ENCODE measurements at regions not wholly inside any gene's neighbourhood (a gene's known extent, or its start where the extent isn't known, plus 50 kb on each side); places are given as distances from the start of the nearest gene placed in this dataset.

GRCh38 chr11:107172996-107173395 is 154.7 kb upstream of the GUCY1A2 start:
- no peaks in the 10 kb centered on the region for H3K36me3 Mint-ChIP-seq
- intact Hi-C loops (cut with micrococcal nuclease) = no loop called here
- no peaks in the 10 kb centered on the region for H3K27me3 Mint-ChIP-seq
- H3K27ac Mint-ChIP-seq = no peak overlapping the region
- no peaks in the 10 kb centered on the region for H3K4me1 Mint-ChIP-seq (ENCODE audit: low read depth)
- H3K4me3 Mint-ChIP-seq = no peak overlapping the region
- DNase-seq = no peak
- ChIA-PET POLR2A (no interaction called here), CTCF (no interaction called here)
- peaks cover 20% of the 10 kb centered on the region for H3K9me3 Mint-ChIP-seq

DNA sequence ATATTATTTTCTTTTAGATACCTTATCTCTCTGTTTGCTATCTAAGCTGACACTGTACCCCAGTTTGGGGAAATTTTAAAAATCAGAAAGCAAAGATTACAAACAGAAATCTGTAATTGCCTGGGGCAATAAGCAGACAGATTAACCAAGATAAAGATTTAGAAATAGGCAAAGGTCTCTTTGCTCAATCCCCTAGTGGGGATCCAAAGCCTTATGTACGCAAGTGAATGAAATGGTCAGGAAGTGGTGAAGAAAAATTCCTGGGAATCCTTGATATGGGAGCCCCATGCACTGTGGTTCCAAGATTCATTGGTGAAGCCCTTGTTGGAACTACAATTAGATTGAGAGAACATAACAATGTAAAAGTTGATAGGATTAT is 139.5 kb upstream of the GUCY1A2 start:
- Mint-ChIP-seq H3K4me3 (no peak overlapping the region), H3K27me3 (no peaks in the 10 kb centered on the region), H3K27ac (no peak overlapping the region), H3K36me3 (no peaks in the 10 kb centered on the region), H3K9me3 (no peaks in the 10 kb centered on the region), H3K4me1 (ENCODE audit: low read depth) (no peaks in the 10 kb centered on the region)
- intact Hi-C loops (cut with micrococcal nuclease) = no loop called here
- CTCF ChIA-PET = no interaction called here
- POLR2A ChIA-PET = no interaction called here
- DNase-seq = no peak

DNA sequence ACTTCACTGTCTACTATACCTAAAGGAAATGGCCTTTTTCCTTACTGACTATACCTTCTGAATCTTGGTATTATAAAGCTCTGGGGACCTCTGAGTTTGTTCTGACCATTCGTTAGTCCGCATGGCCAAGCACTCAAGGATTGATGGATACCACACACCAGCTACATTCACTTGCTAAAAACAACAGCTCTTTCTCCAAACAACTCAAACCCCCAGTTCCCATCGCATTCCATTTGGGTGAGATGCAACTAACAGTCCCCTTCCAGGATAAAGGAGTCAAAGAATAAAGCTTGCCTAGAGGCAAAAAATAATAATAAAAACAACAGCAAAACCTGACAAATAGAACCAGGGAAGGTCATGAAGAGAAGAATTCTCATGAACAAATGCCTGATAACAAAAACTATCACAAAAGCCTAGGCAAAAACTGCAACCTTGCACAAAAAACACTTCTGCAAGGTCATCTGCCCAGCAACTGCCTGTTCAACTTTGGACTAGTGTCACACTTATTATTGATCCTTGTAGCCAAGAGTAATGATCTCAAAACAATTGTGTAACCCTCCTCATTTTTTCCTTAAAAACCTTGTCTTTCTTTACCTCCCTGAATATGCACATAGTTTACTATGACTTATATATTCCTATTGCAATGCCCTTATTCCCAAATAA is 139.0 kb upstream of the GUCY1A2 start:
- Mint-ChIP-seq H3K9me3 (no peaks in the 10 kb centered on the region), H3K4me1 (ENCODE audit: low read depth) (no peaks in the 10 kb centered on the region), H3K27me3 (no peaks in the 10 kb centered on the region), H3K4me3 (no peak overlapping the region), H3K36me3 (no peaks in the 10 kb centered on the region), H3K27ac (no peak overlapping the region)
- ChIA-PET CTCF (no interaction called here), POLR2A (no interaction called here)
- no peak for DNase-seq
- intact Hi-C loops (cut with micrococcal nuclease) = no loop called here

DNA sequence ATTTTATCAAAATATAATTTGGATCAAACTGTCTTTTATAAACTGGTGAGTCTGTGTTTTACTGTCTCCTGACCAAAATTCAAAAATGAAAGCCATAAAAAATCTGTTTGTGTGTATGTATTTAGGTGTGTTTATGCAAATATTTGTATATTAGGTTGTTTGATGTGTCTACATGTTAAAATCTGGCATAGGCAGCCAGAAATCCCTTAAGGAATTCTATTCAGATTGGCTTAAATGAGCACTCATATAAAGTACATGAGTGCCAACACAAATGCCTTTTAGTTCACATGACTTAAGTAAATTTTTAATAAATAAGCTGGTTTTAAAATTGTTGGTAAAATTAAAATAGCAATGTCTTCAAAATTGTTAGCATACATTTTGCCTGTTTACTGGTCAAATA is 133.3 kb upstream of the GUCY1A2 start:
- ChIA-PET CTCF (no interaction called here), POLR2A (no interaction called here)
- Mint-ChIP-seq H3K27me3 (no peaks in the 10 kb centered on the region), H3K9me3 (peaks cover 7% of the 10 kb centered on the region), H3K36me3 (no peaks in the 10 kb centered on the region), H3K27ac (no peak overlapping the region), H3K4me1 (ENCODE audit: low read depth) (no peaks in the 10 kb centered on the region), H3K4me3 (no peak overlapping the region)
- DNase-seq = no peak
- intact Hi-C loops (cut with micrococcal nuclease) = no loop called here

- POLR2A ChIA-PET = no interaction called here
- DNase-seq = no peak
- Mint-ChIP-seq H3K4me3 (no peak overlapping the region), H3K9me3 (peaks cover 7% of the 10 kb centered on the region), H3K27me3 (no peaks in the 10 kb centered on the region), H3K4me1 (ENCODE audit: low read depth) (no peaks in the 10 kb centered on the region), H3K27ac (no peak overlapping the region), H3K36me3 (no peaks in the 10 kb centered on the region)
- CTCF ChIA-PET = no interaction called here
- intact Hi-C loops (cut with micrococcal nuclease) = no loop called here
These were observed 132.9 kb upstream of the GUCY1A2 start for GRCh38 chr11:107151158-107151557.

DNA sequence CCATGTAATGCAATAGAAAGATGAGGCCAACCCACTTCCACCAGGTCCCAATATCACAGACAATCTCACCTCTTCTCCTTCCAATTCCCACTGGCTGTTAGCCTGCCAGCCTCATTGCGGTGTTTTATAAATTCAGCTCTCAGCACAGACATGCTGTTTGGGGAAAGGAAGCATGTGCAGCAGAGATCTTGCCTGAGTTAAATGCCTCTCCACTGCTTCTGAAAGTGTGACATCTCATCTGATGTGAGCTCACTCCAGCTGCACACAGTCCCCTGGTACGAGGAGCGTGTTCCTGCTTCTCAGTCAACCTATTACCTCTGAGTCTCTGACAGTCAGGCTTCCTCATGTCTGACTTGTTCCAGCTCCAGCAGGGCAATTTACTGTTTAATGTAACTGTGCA is 122.7 kb upstream of the GUCY1A2 start:
- ChIA-PET POLR2A (no interaction called here), CTCF (interaction anchor here (0.6 kb wide), 1 partner anchor 347 kb away, joined by 5 read pairs; no protein-coding TSS in a partner anchor)
- H3K4me3 Mint-ChIP-seq = no peak overlapping the region
- H3K4me1 Mint-ChIP-seq (ENCODE audit: low read depth) = no peaks in the 10 kb centered on the region
- H3K27ac Mint-ChIP-seq = no peak overlapping the region
- H3K9me3 Mint-ChIP-seq = peaks cover 11% of the 10 kb centered on the region
- intact Hi-C loops (cut with micrococcal nuclease) = no loop called here
- no peak for DNase-seq
- no peaks in the 10 kb centered on the region for H3K36me3 Mint-ChIP-seq
- H3K27me3 Mint-ChIP-seq = no peaks in the 10 kb centered on the region

- no peak overlapping the region for H3K27ac Mint-ChIP-seq
- ChIA-PET CTCF (no interaction called here), POLR2A (interaction anchor here (0.6 kb wide), 1 partner anchor 830 kb away, joined by 3 read pairs; no protein-coding TSS in a partner anchor)
- peaks cover 17% of the 10 kb centered on the region for H3K9me3 Mint-ChIP-seq
- intact Hi-C loops (cut with micrococcal nuclease) = no loop called here
- H3K4me1 Mint-ChIP-seq (ENCODE audit: low read depth) = no peaks in the 10 kb centered on the region
- no peak overlapping the region for H3K4me3 Mint-ChIP-seq
- no peaks in the 10 kb centered on the region for H3K27me3 Mint-ChIP-seq
- no peak for DNase-seq
- H3K36me3 Mint-ChIP-seq = no peaks in the 10 kb centered on the region
These were observed 121.1 kb upstream of the GUCY1A2 start for GRCh38 chr11:107139396-107139795.

DNA sequence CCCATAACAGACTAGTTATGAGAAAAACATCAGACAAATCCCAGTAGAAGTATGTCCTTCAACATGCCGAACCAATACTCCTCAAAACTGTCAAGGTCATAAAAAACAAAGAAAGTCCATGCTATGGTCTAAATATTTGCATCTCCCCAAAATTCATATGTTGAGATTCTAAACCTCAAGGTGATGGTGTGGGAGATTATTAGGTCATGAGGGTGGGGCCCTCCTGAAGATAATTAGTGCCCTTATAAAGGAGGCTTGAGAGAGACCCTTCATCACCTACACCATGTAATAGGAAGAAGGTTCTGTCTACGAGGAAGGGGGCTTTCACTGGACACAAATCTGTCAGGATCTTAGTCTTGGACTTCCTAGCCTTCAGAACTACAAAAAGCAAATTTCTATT is 118.6 kb upstream of the GUCY1A2 start:
- CTCF ChIA-PET = no interaction called here
- Mint-ChIP-seq H3K9me3 (peaks cover 17% of the 10 kb centered on the region), H3K36me3 (no peaks in the 10 kb centered on the region), H3K4me3 (no peak overlapping the region), H3K4me1 (ENCODE audit: low read depth) (no peaks in the 10 kb centered on the region), H3K27me3 (no peaks in the 10 kb centered on the region), H3K27ac (no peak overlapping the region)
- DNase-seq = no peak
- POLR2A ChIA-PET = no interaction called here
- intact Hi-C loops (cut with micrococcal nuclease) = no loop called here

DNA sequence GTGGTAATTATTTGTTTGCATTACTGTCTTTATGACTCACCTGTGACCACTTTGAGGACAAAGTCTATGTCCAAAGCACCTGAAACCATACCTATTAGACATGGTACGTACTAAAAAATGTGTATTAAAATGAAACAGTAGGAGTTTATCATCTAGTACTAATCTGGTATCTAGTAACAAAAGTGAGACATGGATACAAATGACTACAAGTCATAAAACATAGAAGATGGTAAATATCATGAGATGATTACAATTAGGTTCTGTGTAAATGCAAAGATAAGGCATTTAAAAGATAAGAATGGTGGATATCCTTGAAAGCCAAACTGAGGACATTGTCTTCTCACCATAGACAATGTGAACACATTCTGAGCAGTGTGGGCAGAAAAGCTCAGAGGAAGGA is 113.5 kb upstream of the GUCY1A2 start:
- ChIA-PET CTCF (no interaction called here), POLR2A (no interaction called here)
- no peaks in the 10 kb centered on the region for H3K36me3 Mint-ChIP-seq
- H3K27me3 Mint-ChIP-seq = no peaks in the 10 kb centered on the region
- DNase-seq = no peak
- H3K4me1 Mint-ChIP-seq (ENCODE audit: low read depth) = no peaks in the 10 kb centered on the region
- no peak overlapping the region for H3K4me3 Mint-ChIP-seq
- intact Hi-C loops (cut with micrococcal nuclease) = no loop called here
- H3K9me3 Mint-ChIP-seq = peaks cover 17% of the 10 kb centered on the region
- no peak overlapping the region for H3K27ac Mint-ChIP-seq

DNA sequence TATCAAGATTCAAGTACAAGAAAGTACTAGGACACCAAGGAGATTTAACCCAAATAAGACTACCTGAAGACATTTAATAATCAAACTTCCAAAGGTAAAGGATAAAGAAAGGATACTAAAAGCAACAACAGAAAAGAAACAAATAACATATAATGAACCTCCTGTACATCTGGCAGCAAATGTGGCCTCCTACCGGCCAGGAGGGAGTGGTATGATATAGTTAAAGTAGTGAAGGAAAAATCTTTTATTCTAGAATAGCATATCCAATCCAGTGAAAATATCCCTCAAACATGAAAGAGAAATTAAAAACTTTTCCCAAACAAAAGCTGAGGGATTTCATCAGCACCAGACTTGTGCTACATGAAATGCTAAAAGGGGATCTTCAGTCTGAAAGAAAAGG is 104.7 kb upstream of the GUCY1A2 start:
- POLR2A ChIA-PET = no interaction called here
- CTCF ChIA-PET = no interaction called here
- intact Hi-C loops (cut with micrococcal nuclease) = no loop called here
- no peaks in the 10 kb centered on the region for H3K36me3 Mint-ChIP-seq
- peaks cover 14% of the 10 kb centered on the region for H3K9me3 Mint-ChIP-seq
- no peak for DNase-seq
- H3K4me1 Mint-ChIP-seq (ENCODE audit: low read depth) = no peaks in the 10 kb centered on the region
- no peak overlapping the region for H3K27ac Mint-ChIP-seq
- H3K4me3 Mint-ChIP-seq = no peak overlapping the region
- H3K27me3 Mint-ChIP-seq = no peaks in the 10 kb centered on the region

- H3K4me1 Mint-ChIP-seq (ENCODE audit: low read depth) = no peaks in the 10 kb centered on the region
- no peaks in the 10 kb centered on the region for H3K27me3 Mint-ChIP-seq
These were observed 99.9 kb upstream of the GUCY1A2 start for GRCh38 chr11:107118025-107118720.

DNA sequence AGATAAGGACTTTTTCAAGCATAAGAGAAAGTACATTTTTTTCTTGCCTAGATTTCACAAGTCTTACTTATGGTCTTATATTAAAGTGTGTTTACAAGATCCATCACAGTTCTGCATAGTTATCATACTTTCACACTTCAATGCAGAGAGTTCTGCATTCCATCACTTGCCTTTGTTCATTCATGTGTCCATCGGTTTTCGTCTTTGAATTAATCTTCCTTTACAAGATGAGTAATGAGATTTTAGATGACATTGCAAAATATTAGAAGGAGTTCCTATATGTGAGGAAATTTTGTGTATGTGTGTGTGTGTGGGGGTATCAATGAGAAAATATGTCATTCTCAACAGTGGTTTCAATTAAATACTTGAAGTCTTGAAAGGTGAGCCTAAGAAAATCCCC is 98.1 kb upstream of the GUCY1A2 start:
- no peak overlapping the region for H3K27ac Mint-ChIP-seq
- H3K36me3 Mint-ChIP-seq = no peaks in the 10 kb centered on the region
- no peak overlapping the region for H3K4me3 Mint-ChIP-seq
- ChIA-PET POLR2A (no interaction called here), CTCF (no interaction called here)
- no peaks in the 10 kb centered on the region for H3K27me3 Mint-ChIP-seq
- peaks cover 19% of the 10 kb centered on the region for H3K9me3 Mint-ChIP-seq
- no peaks in the 10 kb centered on the region for H3K4me1 Mint-ChIP-seq (ENCODE audit: low read depth)
- DNase-seq = no peak
- intact Hi-C loops (cut with micrococcal nuclease) = no loop called here

More at GRCh38 chr11:107118025-107118720, 99.9 kb upstream of the GUCY1A2 start:
- H3K4me3 Mint-ChIP-seq = no peak overlapping the region
- intact Hi-C loops (cut with micrococcal nuclease) = no loop called here
- ChIA-PET POLR2A (no interaction called here), CTCF (no interaction called here)
- H3K36me3 Mint-ChIP-seq = no peaks in the 10 kb centered on the region
- H3K27ac Mint-ChIP-seq = no peak overlapping the region
- no peak for DNase-seq
- H3K9me3 Mint-ChIP-seq = peaks cover 19% of the 10 kb centered on the region

DNA sequence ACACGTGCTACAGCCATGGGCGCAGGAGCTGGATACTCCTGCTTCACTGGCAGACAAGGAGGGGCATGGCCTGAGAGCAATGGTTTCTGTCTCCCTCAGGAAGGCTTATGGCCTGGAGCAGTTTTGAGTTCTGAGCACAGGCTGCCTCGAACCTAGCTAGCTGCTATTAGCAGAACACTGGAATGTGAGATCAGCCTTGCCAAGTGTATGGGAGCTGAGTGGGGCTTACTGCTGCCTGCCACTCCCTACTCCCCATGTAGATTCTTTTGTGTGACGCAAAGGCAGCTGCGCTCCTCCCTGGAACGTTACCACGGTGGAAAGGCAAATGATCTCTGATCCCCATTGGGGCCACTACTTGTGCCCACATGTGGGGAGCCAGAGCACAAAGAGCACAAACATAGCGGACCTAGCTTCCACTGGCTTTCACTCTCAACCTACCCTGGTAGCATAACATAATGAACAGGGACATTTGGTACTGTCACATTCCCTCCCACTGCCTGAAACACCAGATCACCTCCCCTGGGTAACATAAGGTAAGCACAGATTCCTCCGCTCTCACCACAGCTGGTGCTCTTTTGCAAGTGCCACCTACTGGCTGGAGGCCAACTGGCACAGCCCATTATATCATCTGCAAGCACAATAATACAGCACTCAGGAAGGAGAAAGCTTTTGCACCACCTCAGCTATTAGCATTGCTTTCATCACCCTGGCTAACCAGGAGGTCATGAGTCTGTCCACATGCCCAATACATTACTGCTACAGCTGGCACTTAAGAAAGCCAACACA is 84.6 kb upstream of the GUCY1A2 start:
- H3K4me3 Mint-ChIP-seq = no peak overlapping the region
- ChIA-PET POLR2A (no interaction called here), CTCF (no interaction called here)
- no peak for DNase-seq
- H3K9me3 Mint-ChIP-seq = peaks cover 45% of the 10 kb centered on the region
- H3K27ac Mint-ChIP-seq = no peak overlapping the region
- intact Hi-C loops (cut with micrococcal nuclease) = no loop called here
- H3K36me3 Mint-ChIP-seq = no peaks in the 10 kb centered on the region
- no peaks in the 10 kb centered on the region for H3K27me3 Mint-ChIP-seq
- no peaks in the 10 kb centered on the region for H3K4me1 Mint-ChIP-seq (ENCODE audit: low read depth)
